ENCODE measurements at regions not wholly inside any gene's neighbourhood (a gene's known extent, or its start where the extent isn't known, plus 50 kb on each side); places are given as distances from the start of the nearest gene placed in this dataset.

GRCh38 chr14:56975521-56975920 lies 165.2 kb upstream of the OTX2 start (continued):
- no peak for TF ChIP-seq ZBTB34 (CRISPR knock-in tag; IDR thresholded peaks at IDR 0.05)
- no peak for TF ChIP-seq STAT6 (CRISPR knock-in tag; IDR thresholded peaks at IDR 0.05)
- no peak for TF ChIP-seq POLR2B (IDR thresholded peaks at IDR 0.05; ENCODE audit: low read depth, partially characterized antibody)
- TF ChIP-seq SAFB2 (IDR thresholded peaks at IDR 0.05; ENCODE audit: borderline replicate concordance, low read depth, low read length, severe bottlenecking), result no peak
- TF ChIP-seq UBTF (IDR thresholded peaks at IDR 0.05; ENCODE audit: borderline replicate concordance in 1 of 2, low read depth in 2 of 2, low read length in 2 of 2), result no peak
- TF ChIP-seq POLR2AphosphoS2 (IDR thresholded peaks at IDR 0.05; ENCODE audit: low read length), result no peak
- TF ChIP-seq CHCHD3 (CRISPR knock-in tag; IDR thresholded peaks at IDR 0.05), result no peak

Measured in K562 (cell line).